Breast epithelium (tissue), 3 donors: ENCODE measurements at regions not wholly inside any gene's neighbourhood (a gene's known extent, or its start where the extent isn't known, plus 50 kb on each side); places are given as distances from the start of the nearest gene placed in this dataset.

Source experiments
- CTCF ChIP-seq, 3 donors: fragments of 450-650 bp; IDR thresholded peaks; one replicate each; pipeline ENCODE4 v1.5.1; 2016 to 2017; ENCODE audit warnings: antibody characterized with exemption in 3 of 3, mild to moderate bottlenecking in 3 of 3, moderate library complexity in 3 of 3
- POLR2A ChIP-seq: fragments of 450-650 bp; IDR thresholded peaks from one replicate; pipeline ENCODE4 v1.6.1; 2016; ENCODE audit warnings: antibody characterized with exemption, mild to moderate bottlenecking, moderate library complexity
- POLR2AphosphoS5 ChIP-seq, 3 donors: sonication (generic); formaldehyde crosslinking; IDR thresholded peaks; one replicate each; pipeline ENCODE4 v1.6.1; 2017; ENCODE audit warnings: antibody characterized with exemption in 3 of 3

GRCh38 chr3:82957696-82958095, 1196.3 kb upstream of the GBE1 start:
- no peak for TF ChIP-seq POLR2AphosphoS5 (IDR thresholded peaks at IDR 0.05)
- TF ChIP-seq POLR2A: no peak
- no peak for TF ChIP-seq CTCF (IDR thresholded peaks at IDR 0.05)
